ENCODE measurements at regions not wholly inside any gene's neighbourhood (a gene's known extent, or its start where the extent isn't known, plus 50 kb on each side); places are given as distances from the start of the nearest gene placed in this dataset.
A peak's percentile ranks its signal among the peaks of the same experiment; 100 is the strongest.

DNA sequence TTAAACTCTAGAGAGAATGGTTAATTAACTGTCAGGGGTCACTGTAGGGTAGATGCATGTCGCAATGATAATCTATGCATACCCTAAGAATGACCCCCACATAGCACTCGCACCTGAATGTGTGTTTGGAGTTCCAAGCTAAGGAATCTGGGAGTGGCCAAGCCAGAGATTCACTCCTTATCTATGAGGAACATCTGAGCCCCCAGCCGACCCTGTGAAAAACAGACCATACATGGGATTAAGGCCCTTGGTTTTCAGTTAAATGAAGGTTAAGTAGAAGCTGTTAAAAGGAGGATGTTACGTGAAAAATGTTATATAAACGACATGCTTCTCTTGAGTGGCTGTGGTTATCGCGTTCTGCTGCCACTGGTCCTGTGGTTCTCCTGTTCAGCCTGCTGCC lies 147.2 kb downstream of the RELL1 start:
- DNase-seq (ENCODE audit: low read depth) = peak; percentile 9
- TF ChIP-seq, protein P1, sequence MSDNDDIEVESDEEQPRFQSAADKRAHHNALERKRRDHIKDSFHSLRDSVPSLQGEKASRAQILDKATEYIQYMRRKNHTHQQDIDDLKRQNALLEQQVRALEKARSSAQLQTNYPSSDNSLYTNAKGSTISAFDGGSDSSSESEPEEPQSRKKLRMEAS (IDR thresholded peaks at IDR 0.05; ENCODE audit: low read depth, low read length) = no peak
- no peak for TF ChIP-seq POLR2A (IDR thresholded peaks at IDR 0.05; ENCODE audit: extremely low read depth, insufficient read length)
- TF ChIP-seq, protein P2, sequence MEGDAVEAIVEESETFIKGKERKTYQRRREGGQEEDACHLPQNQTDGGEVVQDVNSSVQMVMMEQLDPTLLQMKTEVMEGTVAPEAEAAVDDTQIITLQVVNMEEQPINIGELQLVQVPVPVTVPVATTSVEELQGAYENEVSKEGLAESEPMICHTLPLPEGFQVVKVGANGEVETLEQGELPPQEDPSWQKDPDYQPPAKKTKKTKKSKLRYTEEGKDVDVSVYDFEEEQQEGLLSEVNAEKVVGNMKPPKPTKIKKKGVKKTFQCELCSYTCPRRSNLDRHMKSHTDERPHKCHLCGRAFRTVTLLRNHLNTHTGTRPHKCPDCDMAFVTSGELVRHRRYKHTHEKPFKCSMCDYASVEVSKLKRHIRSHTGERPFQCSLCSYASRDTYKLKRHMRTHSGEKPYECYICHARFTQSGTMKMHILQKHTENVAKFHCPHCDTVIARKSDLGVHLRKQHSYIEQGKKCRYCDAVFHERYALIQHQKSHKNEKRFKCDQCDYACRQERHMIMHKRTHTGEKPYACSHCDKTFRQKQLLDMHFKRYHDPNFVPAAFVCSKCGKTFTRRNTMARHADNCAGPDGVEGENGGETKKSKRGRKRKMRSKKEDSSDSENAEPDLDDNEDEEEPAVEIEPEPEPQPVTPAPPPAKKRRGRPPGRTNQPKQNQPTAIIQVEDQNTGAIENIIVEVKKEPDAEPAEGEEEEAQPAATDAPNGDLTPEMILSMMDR (IDR thresholded peaks at IDR 0.05; ENCODE audit: low read depth, low read length) = no peak
- no peak overlapping the region for H3K4me3 ChIP-seq (ENCODE audit: low read depth, low read length)

DNA sequence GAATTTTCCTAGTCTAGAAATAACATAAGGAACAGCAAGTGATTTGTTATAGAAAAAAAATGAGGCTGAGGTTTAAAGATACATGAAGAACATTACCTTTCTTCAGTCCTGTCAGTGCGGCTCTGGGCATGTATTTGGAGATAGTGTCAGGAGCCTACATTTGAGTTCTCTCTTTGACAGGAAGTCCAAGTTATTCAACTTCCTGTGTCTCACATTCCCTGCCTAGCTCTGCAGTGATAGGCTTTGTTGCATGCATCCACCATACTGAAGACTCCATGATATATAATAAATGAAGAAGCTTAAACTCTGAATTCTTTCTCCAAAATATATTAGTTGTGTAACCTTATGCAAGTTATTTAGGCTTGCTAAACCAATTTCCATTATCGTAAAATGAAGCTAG lies 148.7 kb downstream of the RELL1 start:
- no peak overlapping the region for H3K4me3 ChIP-seq (ENCODE audit: low read depth, low read length)
- TF ChIP-seq, protein P2 (IDR thresholded peaks at IDR 0.05; ENCODE audit: low read depth, low read length) = no peak
- TF ChIP-seq MYC (IDR thresholded peaks at IDR 0.05; ENCODE audit: low read depth, low read length) = no peak
- TF ChIP-seq POLR2A (IDR thresholded peaks at IDR 0.05; ENCODE audit: extremely low read depth, insufficient read length) = no peak
- TF ChIP-seq, protein P1 (IDR thresholded peaks at IDR 0.05; ENCODE audit: low read depth, low read length) = no peak
- DNase-seq (ENCODE audit: low read depth) = peak; percentile 34

DNA sequence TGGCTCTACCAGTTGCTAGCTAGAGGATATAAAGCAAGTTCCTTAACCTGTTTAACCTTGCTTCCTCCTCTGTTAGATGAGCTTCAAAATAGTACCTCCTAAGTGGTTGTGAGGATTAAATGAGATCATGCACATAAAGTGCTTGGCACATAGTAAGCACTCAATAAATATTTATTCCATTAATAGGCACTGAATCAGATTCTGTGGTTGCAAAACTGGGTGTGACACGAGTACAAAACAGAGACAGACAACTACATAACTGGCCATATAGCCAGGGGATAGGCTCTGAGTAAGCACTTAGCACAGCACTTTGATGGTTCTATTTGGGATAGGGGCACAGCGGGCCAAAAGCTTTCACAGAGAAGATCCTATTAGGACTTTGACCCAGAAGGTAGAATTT lies 150.3 kb downstream of the RELL1 start:
- no peak for DNase-seq (ENCODE audit: low read depth)
- H3K4me3 ChIP-seq (ENCODE audit: low read depth, low read length) = no peak overlapping the region
- TF ChIP-seq MYC (IDR thresholded peaks at IDR 0.05; ENCODE audit: low read depth, low read length) (no peak), POLR2A (IDR thresholded peaks at IDR 0.05; ENCODE audit: extremely low read depth, insufficient read length) (no peak)
- TF ChIP-seq, protein P1 (IDR thresholded peaks at IDR 0.05; ENCODE audit: low read depth, low read length) = no peak
- TF ChIP-seq, protein P2 (IDR thresholded peaks at IDR 0.05; ENCODE audit: low read depth, low read length) = no peak

DNA sequence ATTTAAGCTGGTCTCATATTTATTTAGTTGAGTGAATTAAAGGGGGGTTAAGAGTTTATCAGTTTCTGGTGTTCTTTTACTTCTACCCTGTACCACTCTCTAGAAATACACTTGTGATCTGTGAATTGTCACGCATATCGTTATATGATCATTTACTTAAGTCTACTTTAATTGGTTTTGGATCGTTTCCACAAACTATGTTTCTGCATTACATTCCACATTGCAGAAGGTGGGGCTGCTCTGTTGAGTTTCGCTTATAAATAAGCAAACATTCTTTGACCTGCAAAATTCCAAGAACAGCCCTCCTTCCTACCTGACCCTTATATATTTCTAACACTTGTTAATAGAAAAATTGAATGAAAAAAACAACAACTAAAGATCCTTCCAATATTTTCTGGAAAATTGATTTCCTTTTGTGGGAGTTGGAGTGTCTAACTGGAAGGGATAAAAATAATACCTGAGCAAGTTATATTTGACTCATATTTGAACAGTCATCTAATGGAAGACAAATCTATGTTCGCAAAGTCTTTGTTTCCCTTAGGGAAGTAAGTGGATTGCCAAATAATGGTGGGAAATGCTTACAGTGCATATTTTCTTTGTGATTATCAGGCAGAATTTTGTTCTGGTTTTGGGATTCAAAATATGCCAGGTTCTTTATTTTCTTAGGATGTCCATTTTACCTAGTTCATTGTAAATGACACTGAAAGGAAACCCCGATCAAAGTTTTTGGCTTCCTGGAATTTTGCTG lies 152.7 kb downstream of the RELL1 start:
- TF ChIP-seq POLR2A (IDR thresholded peaks at IDR 0.05; ENCODE audit: extremely low read depth, insufficient read length) = no peak
- DNase-seq (ENCODE audit: low read depth) = no peak
- no peak overlapping the region for H3K4me3 ChIP-seq (ENCODE audit: low read depth, low read length)

DNA sequence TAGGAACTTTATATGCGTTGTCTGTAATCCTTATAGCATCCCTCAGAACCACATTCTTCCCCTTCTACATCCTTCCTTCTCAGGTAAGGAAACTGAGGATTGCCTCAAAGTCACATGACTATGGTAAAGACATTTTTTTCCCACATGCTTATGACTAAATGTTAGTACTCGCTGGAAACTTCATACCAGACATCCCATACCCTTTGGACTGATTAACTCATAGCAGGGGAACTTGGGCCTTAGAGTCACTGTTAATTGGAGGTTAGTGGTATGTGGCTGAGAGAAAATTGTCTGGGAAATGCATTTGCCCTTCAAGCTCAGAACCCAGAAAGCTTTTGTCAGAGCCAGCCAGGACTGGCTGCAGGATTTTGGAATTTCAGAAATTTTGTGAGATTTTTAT lies 155.0 kb downstream of the RELL1 start:
- TF ChIP-seq, protein P2 (IDR thresholded peaks at IDR 0.05; ENCODE audit: low read depth, low read length) = no peak
- TF ChIP-seq MYC (IDR thresholded peaks at IDR 0.05; ENCODE audit: low read depth, low read length) (no peak), POLR2A (IDR thresholded peaks at IDR 0.05; ENCODE audit: extremely low read depth, insufficient read length) (no peak)
- TF ChIP-seq, protein P1 (IDR thresholded peaks at IDR 0.05; ENCODE audit: low read depth, low read length) = no peak
- H3K4me3 ChIP-seq (ENCODE audit: low read depth, low read length) = no peak overlapping the region
- no peak for DNase-seq (ENCODE audit: low read depth)

DNA sequence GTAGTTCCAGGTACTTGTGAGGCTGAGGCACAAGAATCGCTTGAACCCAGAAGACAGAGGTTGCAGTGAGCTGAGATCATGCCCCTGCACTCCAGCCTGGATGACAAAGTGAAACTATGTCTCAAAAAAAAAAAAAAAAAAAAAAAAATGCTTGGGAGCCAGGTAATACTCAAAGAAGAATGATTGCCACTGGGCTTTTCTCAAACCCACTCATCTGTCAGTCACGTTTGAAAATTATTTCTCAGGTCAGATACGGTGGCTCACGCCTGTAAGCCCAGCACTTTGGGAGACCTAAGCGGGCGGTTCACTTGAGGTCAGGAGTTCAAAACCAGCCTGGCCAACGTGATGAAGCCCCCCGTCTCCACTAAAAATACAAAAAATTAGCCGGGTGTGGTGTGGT lies 155.7 kb downstream of the RELL1 start:
- DNase-seq (ENCODE audit: low read depth) = no peak
- TF ChIP-seq, protein P1 (IDR thresholded peaks at IDR 0.05; ENCODE audit: low read depth, low read length) = no peak
- TF ChIP-seq POLR2A (IDR thresholded peaks at IDR 0.05; ENCODE audit: extremely low read depth, insufficient read length) = no peak
- TF ChIP-seq, protein P2 (IDR thresholded peaks at IDR 0.05; ENCODE audit: low read depth, low read length) = no peak
- TF ChIP-seq MYC (IDR thresholded peaks at IDR 0.05; ENCODE audit: low read depth, low read length) = no peak
- H3K4me3 ChIP-seq (ENCODE audit: low read depth, low read length) = no peak overlapping the region
